HG03565 (cell line): ENCODE measurements at regions not wholly inside any gene's neighbourhood (a gene's known extent, or its start where the extent isn't known, plus 50 kb on each side); places are given as distances from the start of the nearest gene placed in this dataset.

Source experiments
- ATAC-seq: cut with Tn5 transposase; IDR thresholded peaks from one replicate; pipeline ENCODE4 v1.9.1; 2021; ENCODE audit warnings: mild to moderate bottlenecking, moderate library complexity; ENCODE audit not compliant: unreplicated experiment

DNA sequence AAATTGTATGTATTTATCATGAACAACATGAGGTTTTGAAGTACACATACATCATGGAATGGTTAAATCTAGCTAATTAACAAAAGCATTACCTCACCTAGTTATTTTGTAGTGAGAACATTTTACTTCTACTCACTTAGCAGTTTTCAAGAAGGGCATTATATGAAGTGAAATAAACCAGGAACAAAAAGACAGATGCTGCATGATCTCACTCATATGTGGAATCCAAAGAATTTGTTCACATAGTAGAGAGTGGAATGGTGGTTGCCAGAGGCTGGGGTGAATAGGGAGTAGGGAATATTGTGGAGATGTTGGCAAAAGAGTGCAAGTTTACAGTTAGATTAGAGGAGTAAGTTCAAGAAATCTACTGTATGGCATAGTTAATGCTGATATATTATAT lies 292.0 kb downstream of the ASXL3 start:
- no peak for ATAC-seq

DNA sequence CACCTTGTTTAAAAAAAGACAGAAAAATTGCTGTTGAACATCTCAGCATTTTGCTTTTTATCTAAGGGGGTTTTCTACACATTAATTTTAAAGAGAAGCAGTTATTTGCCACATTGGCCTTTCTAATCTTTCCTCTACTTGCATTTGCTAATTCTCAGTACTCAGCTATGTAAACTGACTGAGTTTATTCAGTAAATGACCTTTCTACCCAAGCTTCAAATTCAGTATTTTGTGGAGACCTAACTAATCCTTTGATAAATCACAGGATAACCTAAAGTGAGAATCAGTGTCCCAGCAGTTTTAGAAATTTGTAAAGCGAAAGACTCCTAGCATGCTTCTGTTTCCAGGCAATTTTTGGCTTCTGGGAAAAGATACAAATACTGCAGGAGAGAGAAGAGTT lies 288.4 kb downstream of the ASXL3 start:
- ATAC-seq: no peak

DNA sequence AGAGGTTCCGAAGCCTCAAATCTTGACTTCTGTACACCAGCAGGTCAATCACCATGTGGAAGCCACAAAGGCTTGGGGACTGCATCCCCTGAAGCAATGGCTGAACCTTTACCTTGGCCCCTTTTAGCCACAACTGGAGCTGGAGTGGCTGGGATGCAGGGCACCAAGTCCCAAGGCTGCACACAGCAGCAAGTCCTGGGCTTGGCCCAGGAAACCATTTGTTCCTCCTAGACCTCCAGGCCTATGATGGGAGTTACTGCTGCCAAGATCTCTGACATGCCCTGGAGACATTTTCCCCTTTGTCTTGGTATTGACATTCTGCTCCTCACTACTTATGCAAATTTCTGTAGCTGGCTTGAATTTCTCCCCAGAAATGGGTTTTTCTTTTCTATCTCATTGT lies 285.9 kb downstream of the ASXL3 start:
- ATAC-seq: no peak

- ATAC-seq: no peak
These were observed 276.8 kb downstream of the ASXL3 start for GRCh38 chr18:33854827-33855139.

DNA sequence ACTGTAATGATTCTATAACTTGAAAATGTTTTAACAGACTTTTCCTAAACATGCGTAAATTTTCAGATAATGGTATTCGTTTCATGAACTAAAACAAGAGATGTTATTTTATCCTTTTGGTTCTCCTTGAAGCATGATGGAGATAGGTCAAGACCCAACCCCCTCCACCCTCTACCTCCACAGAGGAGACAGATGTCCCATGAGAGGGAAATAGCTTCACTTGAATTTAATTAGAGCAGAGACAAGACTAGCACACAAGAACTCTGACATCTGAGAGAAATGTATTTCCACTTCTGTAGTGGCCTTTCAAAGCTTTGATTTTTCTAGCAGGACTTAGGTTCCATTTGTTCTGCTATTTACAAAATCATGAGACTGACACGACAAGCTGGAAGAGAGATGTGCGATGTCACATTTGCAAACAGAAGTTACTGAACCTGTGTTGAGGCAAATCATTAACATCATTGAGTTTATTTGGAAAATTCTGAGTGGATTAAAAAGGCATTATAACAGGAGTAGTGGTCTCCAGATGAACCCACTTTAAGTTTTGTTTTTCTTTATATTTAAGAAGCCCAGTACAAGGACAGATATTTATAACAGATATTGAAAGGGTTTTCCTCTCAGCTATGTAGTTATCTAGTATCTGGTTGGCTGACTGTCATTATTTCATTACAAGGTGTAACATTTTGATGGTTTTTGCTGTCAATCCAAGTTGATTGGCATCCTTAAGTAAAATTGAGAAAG lies 276.2 kb downstream of the ASXL3 start:
- no peak for ATAC-seq

GRCh38 chr18:33853187-33853586 lies 275.2 kb downstream of the ASXL3 start:
- no peak for ATAC-seq

DNA sequence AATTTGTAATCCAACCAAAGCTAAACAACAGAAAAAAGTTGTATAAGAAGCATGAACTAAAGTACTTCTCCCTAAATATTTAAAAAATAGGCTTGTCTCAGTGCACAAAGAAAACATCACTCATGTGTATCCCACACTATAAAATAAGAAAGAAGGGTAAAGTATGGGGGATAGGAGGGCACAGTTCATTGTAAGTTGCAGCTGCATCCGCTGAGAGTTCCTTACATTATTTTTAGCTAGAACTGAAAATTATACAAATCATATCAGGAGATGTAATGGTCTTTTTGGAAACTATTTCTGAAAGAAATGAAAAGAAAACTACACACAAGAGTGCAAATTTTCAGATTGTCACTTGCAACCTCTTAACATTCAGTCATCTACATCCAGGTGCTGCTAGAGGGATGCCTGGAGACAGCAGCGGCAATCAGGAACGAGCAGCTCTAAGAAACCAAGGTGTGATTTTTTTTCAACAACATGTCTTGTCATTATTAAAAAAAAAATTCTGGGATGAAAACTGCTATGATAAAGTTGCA lies 273.6 kb downstream of the ASXL3 start:
- no peak for ATAC-seq

GRCh38 chr18:33849731-33850130 lies 271.7 kb downstream of the ASXL3 start:
- ATAC-seq: no peak

DNA sequence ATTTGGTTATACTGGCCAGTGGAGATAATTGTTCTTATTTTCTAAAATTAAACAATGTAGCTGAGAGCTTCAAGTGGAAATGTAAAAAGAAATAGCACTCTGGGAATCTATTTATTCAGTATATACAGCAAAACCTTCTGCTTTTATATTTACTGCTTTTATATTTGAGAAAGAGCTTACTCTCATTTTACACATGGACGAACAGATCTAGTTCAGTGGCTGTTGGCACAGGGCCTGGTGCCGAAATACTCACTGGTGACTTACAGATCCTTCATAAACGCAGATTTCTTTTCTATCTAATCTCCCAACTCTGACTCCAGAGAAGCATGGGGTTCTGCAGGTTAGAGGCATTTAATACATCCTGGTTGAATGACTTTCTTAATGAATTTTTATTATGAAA lies 266.2 kb downstream of the ASXL3 start:
- ATAC-seq: no peak

- ATAC-seq: no peak
These were observed 263.4 kb downstream of the ASXL3 start for GRCh38 chr18:33841221-33841967.

GRCh38 chr18:33840212-33840593 lies 262.2 kb downstream of the ASXL3 start:
- no peak for ATAC-seq

GRCh38 chr18:33839452-33840211 lies 261.6 kb downstream of the ASXL3 start:
- peak; percentile 79 for ATAC-seq

GRCh38 chr18:33838054-33838453 lies 260.0 kb downstream of the ASXL3 start:
- no peak for ATAC-seq

GRCh38 chr18:33837191-33837590 lies 259.2 kb downstream of the ASXL3 start:
- no peak for ATAC-seq

- ATAC-seq: no peak
These were observed 258.5 kb downstream of the ASXL3 start for GRCh38 chr18:33836564-33836963.

DNA sequence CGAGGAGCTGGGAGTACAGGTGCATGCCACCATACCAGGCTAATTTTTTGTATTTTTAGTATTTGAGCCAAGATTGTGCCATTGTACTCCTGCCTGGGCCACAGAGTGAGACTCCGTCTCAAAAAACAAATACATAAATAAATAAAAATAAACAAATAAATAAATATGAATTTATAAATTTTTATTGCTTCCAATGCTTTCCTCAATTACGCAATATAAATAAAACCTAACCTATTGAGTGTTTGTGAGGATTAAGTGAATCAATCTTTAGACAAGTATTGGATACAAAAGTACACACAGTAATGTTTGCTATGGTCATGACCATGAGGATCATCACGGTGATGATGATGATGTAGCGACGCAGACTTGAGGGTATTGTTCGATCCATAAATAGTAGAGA lies 257.4 kb downstream of the ASXL3 start:
- no peak for ATAC-seq

- ATAC-seq: no peak
These were observed 255.8 kb downstream of the ASXL3 start for GRCh38 chr18:33833842-33834241.

DNA sequence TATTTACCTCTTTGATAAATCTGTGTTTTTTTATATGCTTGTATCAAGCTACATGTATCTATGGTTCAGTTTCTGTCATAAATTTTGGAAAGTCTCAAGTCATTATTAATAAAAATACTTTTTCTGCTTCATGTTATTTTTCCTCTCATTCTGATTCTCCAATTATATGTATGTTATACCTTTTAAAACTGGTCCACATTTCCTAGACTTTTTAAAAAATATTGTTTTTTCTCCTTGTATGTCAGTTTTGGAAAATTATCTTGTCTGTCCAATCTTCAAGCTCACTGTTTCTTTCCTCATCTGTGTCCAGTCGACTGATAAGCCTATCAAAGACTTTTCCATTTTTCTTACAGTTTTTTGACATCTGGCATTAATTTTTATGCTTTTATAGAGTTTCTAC lies 253.4 kb downstream of the ASXL3 start:
- ATAC-seq: no peak

- ATAC-seq: no peak
These were observed 252.2 kb downstream of the ASXL3 start for GRCh38 chr18:33830213-33830612.

DNA sequence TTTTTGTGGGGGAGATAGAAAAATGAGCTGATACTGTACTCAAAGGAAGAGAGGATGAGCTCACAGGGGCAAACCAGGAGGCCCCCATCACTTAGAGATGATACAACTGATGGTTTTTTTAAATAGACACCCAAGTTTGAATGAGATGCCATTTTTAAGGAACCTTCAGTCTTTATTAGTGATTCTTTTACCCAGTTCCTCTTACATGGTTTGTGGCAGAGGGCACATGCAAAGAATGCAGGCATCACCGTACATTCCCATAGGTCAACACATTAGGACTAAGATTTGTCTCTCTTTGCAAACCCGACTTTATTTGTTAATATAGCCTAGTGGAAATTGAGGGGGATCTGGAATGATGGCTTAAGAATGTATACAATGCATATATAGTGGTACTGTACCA lies 250.9 kb downstream of the ASXL3 start:
- ATAC-seq: no peak

GRCh38 chr18:33826151-33826550 lies 248.1 kb downstream of the ASXL3 start:
- ATAC-seq: no peak

DNA sequence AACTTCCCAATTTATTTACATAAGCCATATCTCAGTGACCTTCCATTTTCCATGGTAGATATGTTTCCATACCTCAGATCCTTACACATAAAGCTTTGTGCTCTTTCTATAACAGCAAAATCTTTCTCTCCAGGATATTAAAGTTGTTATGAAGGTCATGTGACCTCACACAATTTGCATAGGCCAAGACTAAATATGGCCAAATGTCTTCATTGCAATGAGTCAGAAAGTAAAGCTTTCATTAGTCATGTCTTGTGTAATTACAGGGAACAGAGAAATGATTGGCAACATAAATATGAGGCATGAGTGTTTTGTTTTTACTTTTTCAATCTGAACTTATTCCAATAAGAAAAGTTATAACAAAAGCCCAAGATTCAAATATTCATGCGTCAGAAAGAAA lies 243.5 kb downstream of the ASXL3 start:
- no peak for ATAC-seq
